ENCODE measurements at regions not wholly inside any gene's neighbourhood (a gene's known extent, or its start where the extent isn't known, plus 50 kb on each side); places are given as distances from the start of the nearest gene placed in this dataset.

- TF ChIP-seq CTCF (IDR thresholded peaks at IDR 0.05) (no peak), GATA2 (CRISPR knock-in tag; IDR thresholded peaks at IDR 0.05) (no peak)
These were observed 90.3 kb upstream of the RTL6 start for GRCh38 chr22:44588348-44588747.
